Fibroblast of the aortic adventitia (primary cell): ENCODE measurements at regions not wholly inside any gene's neighbourhood (a gene's known extent, or its start where the extent isn't known, plus 50 kb on each side); places are given as distances from the start of the nearest gene placed in this dataset.

Experiments used
- DNase-seq: peaks from one replicate; pipeline ENCODE4 v3.0.0-alpha.2; 2010; ENCODE audit warnings: low read depth
- H3K4me3 ChIP-seq: 2 replicates; pipeline ENCODE4 v1.5.1; 2011; ENCODE audit warnings: low read depth, mild to moderate bottlenecking, control low read depth, low read length, moderate library complexity
- TF ChIP-seq, protein P1 (sequence below): IDR thresholded peaks from 2 replicates; pipeline ENCODE4 v1.5.1; 2011; ENCODE audit warnings: mild to moderate bottlenecking, low read length, control low read depth, inconsistent platforms; ENCODE audit not compliant: insufficient read depth

DNA sequence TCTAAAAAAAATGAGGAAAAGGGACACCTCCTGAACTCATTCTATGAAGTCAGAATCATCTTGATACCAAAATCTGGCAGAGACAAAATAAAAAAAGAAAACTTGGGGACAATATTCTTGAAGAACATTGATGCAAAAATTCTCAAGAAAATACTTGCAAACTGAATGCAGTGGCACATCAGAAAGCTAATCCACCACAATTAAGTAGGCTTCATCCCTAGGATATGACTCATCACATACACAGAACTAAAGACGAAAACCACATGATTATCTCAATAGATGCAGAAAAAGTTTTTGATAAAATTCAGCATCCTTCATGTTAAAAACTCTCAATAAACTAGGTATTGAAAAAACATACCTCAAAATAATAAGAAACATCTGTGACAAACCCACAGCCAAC, 98.3 kb downstream of the FAM47B start:
- no peak for DNase-seq
- TF ChIP-seq, protein P1, sequence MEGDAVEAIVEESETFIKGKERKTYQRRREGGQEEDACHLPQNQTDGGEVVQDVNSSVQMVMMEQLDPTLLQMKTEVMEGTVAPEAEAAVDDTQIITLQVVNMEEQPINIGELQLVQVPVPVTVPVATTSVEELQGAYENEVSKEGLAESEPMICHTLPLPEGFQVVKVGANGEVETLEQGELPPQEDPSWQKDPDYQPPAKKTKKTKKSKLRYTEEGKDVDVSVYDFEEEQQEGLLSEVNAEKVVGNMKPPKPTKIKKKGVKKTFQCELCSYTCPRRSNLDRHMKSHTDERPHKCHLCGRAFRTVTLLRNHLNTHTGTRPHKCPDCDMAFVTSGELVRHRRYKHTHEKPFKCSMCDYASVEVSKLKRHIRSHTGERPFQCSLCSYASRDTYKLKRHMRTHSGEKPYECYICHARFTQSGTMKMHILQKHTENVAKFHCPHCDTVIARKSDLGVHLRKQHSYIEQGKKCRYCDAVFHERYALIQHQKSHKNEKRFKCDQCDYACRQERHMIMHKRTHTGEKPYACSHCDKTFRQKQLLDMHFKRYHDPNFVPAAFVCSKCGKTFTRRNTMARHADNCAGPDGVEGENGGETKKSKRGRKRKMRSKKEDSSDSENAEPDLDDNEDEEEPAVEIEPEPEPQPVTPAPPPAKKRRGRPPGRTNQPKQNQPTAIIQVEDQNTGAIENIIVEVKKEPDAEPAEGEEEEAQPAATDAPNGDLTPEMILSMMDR, result no peak
- H3K4me3 ChIP-seq, result no peak overlapping the region

DNA sequence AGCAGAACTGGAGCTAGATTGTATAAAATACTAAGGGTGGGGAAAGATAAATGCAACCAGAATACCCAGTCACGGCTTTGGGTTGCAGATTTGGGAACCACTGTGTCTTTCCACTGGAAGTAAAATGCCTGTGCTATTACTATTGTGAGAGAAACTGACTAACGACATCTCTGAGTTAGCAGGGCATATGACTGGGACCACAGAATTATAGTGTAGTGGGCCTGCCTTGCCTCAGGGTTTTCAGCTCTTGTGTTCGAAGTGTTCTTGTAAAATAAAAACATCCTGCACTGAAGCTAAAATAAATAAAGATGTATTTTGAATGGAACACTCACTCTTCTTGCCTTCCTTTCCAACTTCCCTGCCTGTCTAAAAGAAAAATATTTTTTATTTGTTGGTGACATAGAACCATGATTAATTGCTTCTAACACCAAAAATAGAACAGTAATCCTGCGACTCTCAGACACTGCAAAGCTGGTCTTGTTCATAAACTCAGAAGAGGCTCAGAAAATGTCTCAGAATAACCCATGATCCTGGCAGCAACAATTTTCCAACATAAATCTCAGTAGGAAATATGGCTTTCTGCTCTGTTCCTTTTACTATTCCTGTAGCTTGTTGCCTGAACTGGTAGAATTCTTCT, 104.2 kb downstream of the FAM47B start:
- DNase-seq, result no peak
- H3K4me3 ChIP-seq, result no peak overlapping the region

DNA sequence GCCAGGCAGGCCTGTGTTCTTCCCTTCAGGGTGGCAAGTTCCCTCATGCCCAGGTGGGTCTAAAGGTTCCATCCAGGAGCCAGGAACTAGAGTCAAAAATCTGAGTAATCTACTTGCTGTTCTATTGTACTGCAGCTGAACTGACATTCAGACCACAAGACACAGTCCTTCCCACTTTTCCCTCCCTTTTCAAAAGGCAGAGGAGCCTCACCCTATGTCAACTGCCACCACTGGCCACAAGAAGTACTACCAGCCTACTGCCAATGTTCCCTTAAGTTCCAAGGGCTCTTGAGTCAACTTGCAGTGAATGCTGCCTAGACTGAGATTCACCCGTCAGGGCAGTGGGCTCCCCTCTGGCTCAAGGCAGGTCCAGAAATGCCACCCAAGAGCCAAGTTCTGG, 133.5 kb downstream of the FAM47B start:
- no peak overlapping the region for H3K4me3 ChIP-seq
- TF ChIP-seq, protein P1, result no peak
- DNase-seq, result no peak

More for the DNA sequence above, 104.2 kb downstream of the FAM47B start:
- TF ChIP-seq, protein P1, result no peak

DNA sequence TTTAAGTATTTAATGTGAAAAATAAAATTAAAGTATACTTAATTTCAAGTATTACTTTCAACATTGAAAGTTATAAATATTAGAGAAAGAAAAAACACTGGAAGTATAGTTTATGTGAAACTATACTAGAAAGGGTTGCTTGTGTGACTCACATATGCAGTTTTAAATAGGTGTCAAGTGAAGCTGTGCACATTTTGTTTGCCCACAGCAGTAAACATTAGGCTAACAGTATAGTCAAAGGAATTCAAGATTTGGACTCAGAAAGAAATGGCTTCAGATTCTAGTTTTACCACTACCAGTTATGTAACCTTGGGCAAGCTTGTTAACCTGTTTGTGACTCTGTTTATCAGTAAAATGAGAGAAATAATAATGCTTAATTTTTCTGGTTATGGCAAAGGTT, 148.2 kb downstream of the FAM47B start:
- DNase-seq, result no peak
- TF ChIP-seq, protein P1, result no peak
- no peak overlapping the region for H3K4me3 ChIP-seq

DNA sequence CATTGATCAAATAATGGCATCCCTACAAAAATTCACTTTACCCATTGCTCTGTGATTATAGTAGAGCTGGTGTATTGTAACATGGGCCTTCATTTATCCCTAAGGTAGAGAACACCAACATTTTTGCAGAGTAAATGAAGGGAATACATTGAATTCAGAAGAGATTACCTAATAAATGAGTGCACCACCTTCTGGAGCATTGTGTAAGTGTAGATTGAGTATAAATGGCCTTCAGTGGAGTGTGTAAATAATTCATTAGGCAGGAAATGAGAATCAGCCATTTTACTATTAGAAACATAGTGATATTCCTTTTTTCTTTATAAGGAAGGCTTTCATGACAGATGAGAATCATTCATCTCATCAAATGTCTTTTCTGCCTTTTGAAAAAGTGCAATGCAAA, 155.8 kb downstream of the FAM47B start:
- H3K4me3 ChIP-seq, result no peak overlapping the region
- DNase-seq, result peak; percentile 12
- TF ChIP-seq, protein P1, result no peak

DNA sequence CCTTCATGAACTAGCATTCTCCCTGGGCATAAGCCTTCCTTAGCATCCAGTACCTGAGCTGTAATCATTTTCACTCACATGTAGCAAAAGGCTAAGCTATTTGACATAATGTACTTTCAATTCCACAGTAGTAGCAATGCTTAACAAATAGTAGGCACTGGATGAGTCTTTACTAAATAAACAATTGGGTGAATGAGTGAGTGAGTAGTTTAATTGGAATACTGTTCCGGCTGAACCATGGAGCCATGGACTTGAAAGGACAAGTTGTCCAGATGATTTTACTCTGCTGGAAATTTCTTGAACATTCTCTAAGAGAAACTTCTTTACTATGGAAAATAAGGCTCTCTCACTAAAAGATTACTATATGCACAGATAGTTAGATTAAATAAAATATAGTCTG, 159.3 kb downstream of the FAM47B start:
- no peak for DNase-seq
- H3K4me3 ChIP-seq, result no peak overlapping the region
- TF ChIP-seq, protein P1, result no peak

DNA sequence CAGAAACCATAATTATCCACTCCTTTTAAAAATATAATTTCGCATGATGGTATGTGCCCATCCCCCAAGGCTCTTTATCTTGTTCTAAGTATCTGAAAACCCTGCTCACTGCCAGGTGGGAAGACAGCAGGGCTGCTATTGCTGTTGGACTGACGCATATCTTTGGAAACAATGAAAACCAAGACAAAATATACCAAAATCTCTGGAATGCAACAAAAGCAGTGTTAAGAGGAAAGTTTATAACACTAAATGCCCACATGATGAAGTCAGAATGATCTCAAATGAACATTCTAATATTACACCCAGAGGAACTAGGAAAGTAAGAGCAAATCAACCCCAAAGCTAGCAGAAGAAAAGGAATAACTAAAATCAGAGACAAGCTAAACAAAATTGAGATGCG, 162.0 kb downstream of the FAM47B start:
- TF ChIP-seq, protein P1, result no peak
- no peak overlapping the region for H3K4me3 ChIP-seq
- DNase-seq, result peak; percentile 20
